ENCODE measurements at regions not wholly inside any gene's neighbourhood (a gene's known extent, or its start where the extent isn't known, plus 50 kb on each side); places are given as distances from the start of the nearest gene placed in this dataset.
"Not testable (repeated sequence)": the region's sequence is repeated elsewhere in the genome, so short reads cannot be mapped to it uniquely, and the experiment has no call there.

DNA sequence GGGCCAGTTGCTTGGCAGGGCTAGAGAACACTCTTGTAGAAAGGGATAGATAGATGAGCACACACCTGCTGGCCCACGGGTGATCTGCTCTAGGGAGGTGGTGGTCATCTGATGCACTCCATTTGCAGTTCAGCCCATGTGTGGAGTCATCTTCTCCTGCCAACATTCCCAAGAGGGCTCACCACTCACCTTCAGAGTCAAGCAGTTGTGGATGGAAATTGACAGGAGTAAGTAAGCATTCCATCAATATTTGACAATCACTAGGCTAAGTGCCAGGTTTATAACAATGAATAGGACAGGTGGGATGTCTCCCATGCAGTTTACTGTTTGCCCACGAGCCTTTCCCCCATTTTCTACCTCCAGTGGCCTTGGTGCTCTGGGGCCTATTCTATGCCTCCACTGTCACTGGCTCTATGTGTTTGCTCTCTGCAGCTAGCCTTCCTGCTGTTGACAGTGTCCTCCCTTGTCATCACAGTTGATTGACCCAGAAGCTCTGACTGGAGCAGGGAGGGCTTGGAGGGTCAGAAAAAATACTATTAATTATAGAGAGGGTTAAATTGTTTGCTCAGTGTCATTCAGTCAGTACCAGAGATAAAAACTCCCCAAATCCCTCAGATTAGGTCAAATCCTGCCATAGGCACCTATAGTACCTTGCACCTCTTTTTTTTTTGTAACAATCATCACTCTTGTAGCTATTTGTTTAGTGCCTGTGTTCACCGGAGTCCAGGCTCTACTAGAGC is 134.6 kb upstream of the PZP start:
- TF ChIP-seq, protein P1, sequence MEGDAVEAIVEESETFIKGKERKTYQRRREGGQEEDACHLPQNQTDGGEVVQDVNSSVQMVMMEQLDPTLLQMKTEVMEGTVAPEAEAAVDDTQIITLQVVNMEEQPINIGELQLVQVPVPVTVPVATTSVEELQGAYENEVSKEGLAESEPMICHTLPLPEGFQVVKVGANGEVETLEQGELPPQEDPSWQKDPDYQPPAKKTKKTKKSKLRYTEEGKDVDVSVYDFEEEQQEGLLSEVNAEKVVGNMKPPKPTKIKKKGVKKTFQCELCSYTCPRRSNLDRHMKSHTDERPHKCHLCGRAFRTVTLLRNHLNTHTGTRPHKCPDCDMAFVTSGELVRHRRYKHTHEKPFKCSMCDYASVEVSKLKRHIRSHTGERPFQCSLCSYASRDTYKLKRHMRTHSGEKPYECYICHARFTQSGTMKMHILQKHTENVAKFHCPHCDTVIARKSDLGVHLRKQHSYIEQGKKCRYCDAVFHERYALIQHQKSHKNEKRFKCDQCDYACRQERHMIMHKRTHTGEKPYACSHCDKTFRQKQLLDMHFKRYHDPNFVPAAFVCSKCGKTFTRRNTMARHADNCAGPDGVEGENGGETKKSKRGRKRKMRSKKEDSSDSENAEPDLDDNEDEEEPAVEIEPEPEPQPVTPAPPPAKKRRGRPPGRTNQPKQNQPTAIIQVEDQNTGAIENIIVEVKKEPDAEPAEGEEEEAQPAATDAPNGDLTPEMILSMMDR (conservative IDR thresholded peaks at IDR 0.05; ENCODE audit: low read length) = no peak
- no peak for DNase-seq (ENCODE audit: low read depth)
- H3K4me3 ChIP-seq (ENCODE audit: low read length) = no peak overlapping the region

DNA sequence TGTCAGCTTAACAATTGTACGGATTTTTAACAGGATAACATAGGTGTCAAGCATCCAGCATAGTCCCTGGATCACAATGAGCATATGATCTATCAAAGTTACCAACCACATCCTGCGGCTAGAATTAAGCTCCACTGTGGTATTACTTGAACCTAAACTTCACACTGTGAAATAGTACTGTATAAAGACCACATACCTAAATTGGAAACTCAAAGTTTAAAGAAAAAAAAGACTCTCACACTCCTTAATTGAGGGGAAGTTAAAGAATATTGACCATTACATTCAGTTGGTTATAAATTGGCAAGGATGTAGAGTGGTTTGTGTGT is 133.0 kb upstream of the PZP start:
- no peak overlapping the region for H3K4me3 ChIP-seq (ENCODE audit: low read length)
- DNase-seq (ENCODE audit: low read depth) = no peak
- TF ChIP-seq, protein P1 (conservative IDR thresholded peaks at IDR 0.05; ENCODE audit: low read length) = no peak

DNA sequence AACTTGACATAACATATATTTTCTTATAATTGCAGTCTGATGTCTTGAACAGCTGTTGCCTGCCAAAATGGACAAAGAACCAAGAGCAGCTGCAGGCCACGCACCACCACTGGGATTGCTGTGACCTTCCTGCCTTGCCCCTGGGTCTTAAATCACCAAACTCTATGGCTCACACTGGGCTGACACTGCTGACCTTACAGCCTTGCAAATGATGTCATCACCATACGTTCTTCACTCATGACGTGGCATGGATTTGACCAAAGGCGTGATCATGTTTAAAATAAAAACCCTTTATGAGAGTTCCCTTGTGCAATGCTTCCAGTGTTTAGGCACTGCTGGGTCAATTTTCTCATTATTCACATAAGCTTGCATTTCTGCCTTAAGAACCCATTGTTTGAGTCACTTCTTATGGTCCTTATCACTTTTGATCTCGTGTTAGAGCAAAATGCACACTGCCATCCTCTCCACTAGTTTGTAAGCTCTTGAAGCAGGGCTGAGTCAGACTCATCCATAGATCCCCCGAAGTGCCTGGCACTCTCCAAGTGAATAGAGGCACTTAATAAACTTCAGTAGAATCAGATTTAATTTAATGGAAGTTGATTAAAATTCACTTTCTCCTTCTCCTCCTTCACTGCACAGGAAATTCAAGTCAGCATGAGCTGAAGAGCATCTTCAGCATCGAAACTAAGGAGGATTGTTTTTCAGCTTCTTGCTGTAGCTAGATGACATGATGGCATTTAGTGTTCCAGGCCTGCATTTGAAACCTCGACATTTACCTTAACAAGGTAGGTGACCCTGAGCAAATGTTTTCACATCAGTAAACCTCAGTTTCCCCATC is 132.4 kb upstream of the PZP start:
- DNase-seq (ENCODE audit: low read depth) = peak; percentile 46
- TF ChIP-seq, protein P1 (conservative IDR thresholded peaks at IDR 0.05; ENCODE audit: low read length) = no peak
- no peak overlapping the region for H3K4me3 ChIP-seq (ENCODE audit: low read length)

DNA sequence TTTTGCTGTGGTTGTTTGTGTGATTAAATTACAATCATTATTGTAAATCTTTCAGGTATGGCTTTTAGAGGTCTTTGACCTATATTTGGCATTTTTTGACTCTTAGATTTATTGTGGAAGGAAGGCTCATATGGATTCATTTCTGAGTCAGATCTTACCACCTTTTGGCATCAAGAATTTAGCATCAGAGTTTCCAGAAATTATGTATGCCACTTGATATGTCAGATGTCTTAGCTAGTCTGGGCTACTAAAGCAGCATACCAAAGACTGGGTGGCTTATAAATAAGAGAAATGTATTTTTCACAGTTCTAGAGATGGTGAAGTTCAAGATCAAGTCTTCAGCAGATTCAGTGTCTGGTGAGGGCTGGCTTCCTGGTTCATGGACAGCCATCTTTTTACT is 129.5 kb upstream of the PZP start:
- H3K4me3 ChIP-seq (ENCODE audit: low read length) = no peak overlapping the region
- TF ChIP-seq, protein P1 (conservative IDR thresholded peaks at IDR 0.05; ENCODE audit: low read length) = no peak
- DNase-seq (ENCODE audit: low read depth) = no peak

- H3K4me3 ChIP-seq (ENCODE audit: low read length); DNase-seq (ENCODE audit: low read depth): not testable (repeated sequence)
Measured at GRCh38 chr12:9336375-9337011, 128.3 kb upstream of the PZP start.

DNA sequence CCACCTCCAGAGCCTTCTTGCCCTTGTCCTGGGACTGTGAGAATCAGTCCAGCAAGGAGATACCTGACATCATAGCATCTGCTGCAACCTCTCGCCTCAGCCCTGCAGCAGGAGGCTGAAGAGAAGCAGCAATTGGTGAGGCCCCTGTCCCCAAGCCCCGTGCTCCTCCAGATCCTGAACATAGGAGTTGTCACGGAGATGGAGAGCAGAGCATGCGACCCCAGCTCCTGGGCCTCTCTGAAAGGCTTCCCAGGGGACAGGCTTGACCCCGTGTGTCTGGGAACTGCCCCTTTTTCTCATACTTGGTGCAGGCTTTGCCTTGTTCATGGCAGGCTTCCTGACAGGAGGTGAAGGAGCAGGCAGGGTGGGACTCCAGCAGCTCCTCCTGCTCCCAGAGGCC is 127.7 kb upstream of the PZP start:
- TF ChIP-seq, protein P1 (conservative IDR thresholded peaks at IDR 0.05; ENCODE audit: low read length) = no peak
- no peak for DNase-seq (ENCODE audit: low read depth)
- no peak overlapping the region for H3K4me3 ChIP-seq (ENCODE audit: low read length)

DNA sequence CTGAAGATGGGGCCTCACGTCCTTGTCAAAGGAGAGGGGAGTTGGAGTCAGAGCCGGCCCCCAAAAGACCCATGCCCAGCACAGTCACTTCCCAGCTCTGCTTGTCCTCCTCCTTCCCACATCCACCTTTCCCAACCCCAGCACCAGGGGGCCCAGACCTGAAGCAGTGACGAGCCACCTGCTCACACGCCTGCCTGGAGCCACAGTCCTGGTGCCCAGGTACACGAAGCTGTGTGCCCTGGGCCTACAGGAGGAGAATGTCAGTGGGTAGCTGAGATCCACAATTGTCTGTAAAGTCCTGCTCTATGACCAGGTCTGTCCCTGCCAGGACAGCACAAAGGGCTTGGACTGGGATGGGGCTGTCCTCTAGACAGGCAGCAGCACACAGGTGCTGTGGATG is 126.8 kb upstream of the PZP start:
- TF ChIP-seq, protein P1 (conservative IDR thresholded peaks at IDR 0.05; ENCODE audit: low read length) = no peak
- H3K4me3 ChIP-seq (ENCODE audit: low read length) = no peak overlapping the region
- no peak for DNase-seq (ENCODE audit: low read depth)
